B cell (primary cell): ENCODE measurements at regions not wholly inside any gene's neighbourhood (a gene's known extent, or its start where the extent isn't known, plus 50 kb on each side); places are given as distances from the start of the nearest gene placed in this dataset.

Source experiments
- CTCF ChIP-seq: fragments of 200-600 bp; IDR thresholded peaks from one replicate; pipeline ENCODE4 v1.8.0; 2022; ENCODE audit warnings: antibody characterized with exemption, mild to moderate bottlenecking
- EZH2 ChIP-seq: IDR thresholded peaks from 2 replicates; pipeline ENCODE4 v1.6.1; 2012; ENCODE audit warnings: borderline replicate concordance, low read depth, mild to moderate bottlenecking, moderate library complexity, low read length; ENCODE audit not compliant: insufficient read depth, poor library complexity, severe bottlenecking

GRCh38 chr20:19099596-19100545 lies 112.6 kb upstream of the SLC24A3 start:
- no peak for TF ChIP-seq CTCF
- TF ChIP-seq EZH2 = no peak
